ENCODE measurements at regions not wholly inside any gene's neighbourhood (a gene's known extent, or its start where the extent isn't known, plus 50 kb on each side); places are given as distances from the start of the nearest gene placed in this dataset.

- no peak overlapping the region for H3K4me3 ChIP-seq
- TF ChIP-seq POLR2A (IDR thresholded peaks at IDR 0.05) (no peak), CTCF (IDR thresholded peaks at IDR 0.05) (no peak)
- intact Hi-C loops (cut with DNase I) = no loop called here
- no peak overlapping the region for H3K27ac ChIP-seq
- H3K9me3 ChIP-seq (replicated peaks in 1 of 3) = no peaks in the 10 kb centered on the region
- WGBS, 4 donors = 30 to 56% (median 41%) methylated on average over 1 to 2 of the region's 2 CpGs
- no peaks in the 10 kb centered on the region for H3K4me1 ChIP-seq (replicated peaks in 1 of 2)
- DNase-seq = peak; percentile 31 to 77 (median 58)
- no peaks in the 10 kb centered on the region for H3K36me3 ChIP-seq (replicated peaks in 1 of 2)
- H3K27me3 ChIP-seq = no peaks in the 10 kb centered on the region
Measured at GRCh38 chr1:62941780-62942179, 157.8 kb downstream of the ATG4C start.

GRCh38 chr1:62946511-62946910, 162.6 kb downstream of the ATG4C start:
- 71 to 80% (median 77%) methylated on average over 5 of the region's 5 CpGs for WGBS, 4 donors

GRCh38 chr1:62951428-62951827, 167.5 kb downstream of the ATG4C start:
- H3K9me3 ChIP-seq (replicated peaks in 1 of 3) = no peaks in the 10 kb centered on the region
- no peaks in the 10 kb centered on the region for H3K4me1 ChIP-seq (replicated peaks in 1 of 2)
- H3K4me3 ChIP-seq = no peak overlapping the region
- intact Hi-C loops (cut with DNase I) = no loop called here
- H3K27me3 ChIP-seq = peaks cover 12% of the 10 kb centered on the region
- 60 to 65% (median 61%) methylated on average over 3 of the region's 3 CpGs for WGBS, 4 donors
- TF ChIP-seq POLR2A (IDR thresholded peaks at IDR 0.05) (no peak), CTCF (IDR thresholded peaks at IDR 0.05) (no peak)
- no peaks in the 10 kb centered on the region for H3K36me3 ChIP-seq (replicated peaks in 1 of 2)
- no peak for DNase-seq
- no peak overlapping the region for H3K27ac ChIP-seq

More at GRCh38 chr1:62946511-62946910, 162.6 kb downstream of the ATG4C start:
- H3K36me3 ChIP-seq (replicated peaks in 1 of 2) = no peaks in the 10 kb centered on the region
- DNase-seq = no peak
- no peaks in the 10 kb centered on the region for H3K27me3 ChIP-seq
- H3K9me3 ChIP-seq (replicated peaks in 1 of 3) = no peaks in the 10 kb centered on the region
- intact Hi-C loops (cut with DNase I) = no loop called here
- TF ChIP-seq POLR2A (IDR thresholded peaks at IDR 0.05) (no peak), CTCF (IDR thresholded peaks at IDR 0.05) (no peak)
- H3K27ac ChIP-seq = no peak overlapping the region
- no peak overlapping the region for H3K4me3 ChIP-seq
- no peaks in the 10 kb centered on the region for H3K4me1 ChIP-seq (replicated peaks in 1 of 2)

GRCh38 chr1:62952596-62952995, 168.7 kb downstream of the ATG4C start:
- H3K27ac ChIP-seq = no peak overlapping the region
- intact Hi-C loops (cut with DNase I) = no loop called here
- no peak for DNase-seq
- H3K36me3 ChIP-seq (replicated peaks in 1 of 2) = no peaks in the 10 kb centered on the region
- no peaks in the 10 kb centered on the region for H3K9me3 ChIP-seq (replicated peaks in 1 of 3)
- no peak overlapping the region for H3K4me3 ChIP-seq
- H3K4me1 ChIP-seq (replicated peaks in 1 of 2) = no peaks in the 10 kb centered on the region
- TF ChIP-seq CTCF (IDR thresholded peaks at IDR 0.05) (no peak), POLR2A (IDR thresholded peaks at IDR 0.05) (no peak)
- peaks cover 15% of the 10 kb centered on the region for H3K27me3 ChIP-seq
- 86 to 100% (median 92%) methylated on average over 1 of the region's 1 CpG for WGBS, 4 donors

All from adrenal gland (tissue), 9 donors.